GM19351 (cell line): ENCODE measurements at regions not wholly inside any gene's neighbourhood (a gene's known extent, or its start where the extent isn't known, plus 50 kb on each side); places are given as distances from the start of the nearest gene placed in this dataset.

Experiments used
- ATAC-seq: cut with Tn5 transposase; IDR thresholded peaks from one replicate; pipeline ENCODE4 v1.9.1; 2021; ENCODE audit warnings: mild to moderate bottlenecking, moderate library complexity; ENCODE audit not compliant: unreplicated experiment

GRCh38 chr6:44603044-44603686, 215.7 kb downstream of the CDC5L start:
- no peak for ATAC-seq

GRCh38 chr6:44606504-44606903, 219.0 kb downstream of the CDC5L start:
- ATAC-seq = no peak

- ATAC-seq = no peak
Observed at GRCh38 chr6:44606976-44607375, 219.5 kb downstream of the CDC5L start.

GRCh38 chr6:44608175-44608574, 220.7 kb downstream of the CDC5L start:
- no peak for ATAC-seq

GRCh38 chr6:44609051-44609612, 221.6 kb downstream of the CDC5L start:
- ATAC-seq = no peak

GRCh38 chr6:44614396-44614795, 226.9 kb downstream of the CDC5L start:
- no peak for ATAC-seq

GRCh38 chr6:44615621-44616020, 228.1 kb downstream of the CDC5L start:
- no peak for ATAC-seq

GRCh38 chr6:44617416-44617815, 229.9 kb downstream of the CDC5L start:
- ATAC-seq = no peak

- no peak for ATAC-seq
Observed at GRCh38 chr6:44618371-44618770, 230.9 kb downstream of the CDC5L start.

- no peak for ATAC-seq
Observed at GRCh38 chr6:44620922-44621321, 233.4 kb downstream of the CDC5L start.

- ATAC-seq = no peak
Observed at GRCh38 chr6:44621846-44622245, 234.3 kb downstream of the CDC5L start.

GRCh38 chr6:44622555-44622954, 235.0 kb downstream of the CDC5L start:
- no peak for ATAC-seq

- ATAC-seq = no peak
Observed at GRCh38 chr6:44622956-44623355, 235.4 kb downstream of the CDC5L start.

- no peak for ATAC-seq
Observed at GRCh38 chr6:44624226-44624625, 236.7 kb downstream of the CDC5L start.

- ATAC-seq = no peak
Observed at GRCh38 chr6:44624936-44625573, 237.5 kb downstream of the CDC5L start.

- no peak for ATAC-seq
Observed at GRCh38 chr6:44625996-44626395, 238.5 kb downstream of the CDC5L start.

- no peak for ATAC-seq
Observed at GRCh38 chr6:44626616-44627015, 239.1 kb downstream of the CDC5L start.

- no peak for ATAC-seq
Observed at GRCh38 chr6:44627091-44627882, 239.8 kb downstream of the CDC5L start.

- ATAC-seq = no peak
Observed at GRCh38 chr6:44627883-44628271, 240.4 kb downstream of the CDC5L start.

GRCh38 chr6:44628347-44628746, 240.8 kb downstream of the CDC5L start:
- no peak for ATAC-seq

- ATAC-seq = no peak
Observed at GRCh38 chr6:44629636-44630035, 242.1 kb downstream of the CDC5L start.
